ENCODE measurements at regions not wholly inside any gene's neighbourhood (a gene's known extent, or its start where the extent isn't known, plus 50 kb on each side); places are given as distances from the start of the nearest gene placed in this dataset.

DNA sequence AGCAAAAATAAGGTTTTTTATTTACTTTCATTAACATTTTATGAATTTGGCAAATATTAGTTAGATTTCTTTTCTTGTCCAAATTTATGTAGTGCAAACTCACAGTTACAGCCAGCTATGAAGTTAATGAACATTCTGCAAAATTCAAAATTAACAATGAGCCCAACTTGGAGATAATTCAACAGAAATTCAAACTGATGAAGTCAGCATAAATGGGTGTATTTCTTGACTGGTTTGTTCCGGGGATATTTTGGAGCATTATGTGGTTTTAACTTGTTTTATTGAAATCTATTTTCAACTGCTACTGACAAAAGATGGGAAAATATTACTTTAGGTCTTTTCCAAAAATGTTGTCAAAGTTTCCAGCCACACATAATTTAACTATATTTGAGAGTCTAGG is 807.9 kb downstream of the CDH8 start:
- in situ Hi-C loops (cut with MboI; ENCODE audit: low pct_ligation_motif_present in 1 of 4, low pct_unique_long_range_greater_than_20kb in 1 of 4, low sequenced_read_pairs in 3 of 4) (no loop called here), intact Hi-C loops (cut with DNase I; ENCODE audit: low total_unique reads) (no loop called here)
- 85 to 100% methylated on average over 1 of the region's 1 CpG for WGBS, 2 donors (ENCODE audit: low coverage in 1 of 2)

DNA sequence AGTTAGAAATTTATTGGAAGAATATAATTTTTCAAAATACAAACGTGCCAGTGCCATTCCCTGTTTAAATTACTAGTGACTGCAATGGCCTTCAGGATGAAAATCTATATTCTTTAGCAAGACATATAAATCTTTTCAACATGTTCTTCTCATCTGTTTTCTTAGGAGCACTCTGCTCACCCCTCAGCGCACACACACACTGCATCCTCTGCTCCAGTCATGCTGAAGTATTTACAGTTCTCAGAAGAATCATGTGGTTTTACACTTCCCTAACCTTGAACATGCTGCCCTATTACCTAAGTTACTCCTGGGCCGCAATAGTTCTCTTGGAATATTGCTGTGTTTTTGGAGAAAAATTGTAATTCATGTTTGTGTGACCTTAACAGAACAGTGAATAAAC is 820.6 kb downstream of the CDH8 start:
- in situ Hi-C loops (cut with MboI; ENCODE audit: low pct_ligation_motif_present in 1 of 4, low pct_unique_long_range_greater_than_20kb in 1 of 4, low sequenced_read_pairs in 3 of 4) (no loop called here), intact Hi-C loops (cut with DNase I; ENCODE audit: low total_unique reads) (no loop called here)
- TF ChIP-seq, protein P1, sequence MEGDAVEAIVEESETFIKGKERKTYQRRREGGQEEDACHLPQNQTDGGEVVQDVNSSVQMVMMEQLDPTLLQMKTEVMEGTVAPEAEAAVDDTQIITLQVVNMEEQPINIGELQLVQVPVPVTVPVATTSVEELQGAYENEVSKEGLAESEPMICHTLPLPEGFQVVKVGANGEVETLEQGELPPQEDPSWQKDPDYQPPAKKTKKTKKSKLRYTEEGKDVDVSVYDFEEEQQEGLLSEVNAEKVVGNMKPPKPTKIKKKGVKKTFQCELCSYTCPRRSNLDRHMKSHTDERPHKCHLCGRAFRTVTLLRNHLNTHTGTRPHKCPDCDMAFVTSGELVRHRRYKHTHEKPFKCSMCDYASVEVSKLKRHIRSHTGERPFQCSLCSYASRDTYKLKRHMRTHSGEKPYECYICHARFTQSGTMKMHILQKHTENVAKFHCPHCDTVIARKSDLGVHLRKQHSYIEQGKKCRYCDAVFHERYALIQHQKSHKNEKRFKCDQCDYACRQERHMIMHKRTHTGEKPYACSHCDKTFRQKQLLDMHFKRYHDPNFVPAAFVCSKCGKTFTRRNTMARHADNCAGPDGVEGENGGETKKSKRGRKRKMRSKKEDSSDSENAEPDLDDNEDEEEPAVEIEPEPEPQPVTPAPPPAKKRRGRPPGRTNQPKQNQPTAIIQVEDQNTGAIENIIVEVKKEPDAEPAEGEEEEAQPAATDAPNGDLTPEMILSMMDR (IDR thresholded peaks at IDR 0.05): no peak
- TF ChIP-seq POLR2AphosphoS5 (IDR thresholded peaks at IDR 0.05) (no peak), EP300 (IDR thresholded peaks at IDR 0.05; ENCODE audit: low read depth) (no peak), POLR2A (IDR thresholded peaks at IDR 0.05) (no peak)
- no peak overlapping the region for H3K27ac ChIP-seq
- no peaks in the 10 kb centered on the region for H3K36me3 ChIP-seq
- 46 to 52% methylated on average over 3 of the region's 3 CpGs for WGBS, 2 donors (ENCODE audit: low coverage in 1 of 2)
- no peaks in the 10 kb centered on the region for H3K9me3 ChIP-seq
- no peaks in the 10 kb centered on the region for H3K4me1 ChIP-seq
- DNase-seq: no peak
- no peaks in the 10 kb centered on the region for H3K27me3 ChIP-seq
- no peak overlapping the region for H3K4me3 ChIP-seq

More for the DNA sequence above, 807.9 kb downstream of the CDH8 start:
- H3K4me3 ChIP-seq: no peak overlapping the region
- TF ChIP-seq POLR2AphosphoS5 (IDR thresholded peaks at IDR 0.05) (no peak), POLR2A (IDR thresholded peaks at IDR 0.05) (no peak), EP300 (IDR thresholded peaks at IDR 0.05; ENCODE audit: low read depth) (no peak)
- TF ChIP-seq, protein P1 (IDR thresholded peaks at IDR 0.05): no peak
- no peaks in the 10 kb centered on the region for H3K36me3 ChIP-seq
- H3K27ac ChIP-seq: no peak overlapping the region
- no peaks in the 10 kb centered on the region for H3K4me1 ChIP-seq
- no peaks in the 10 kb centered on the region for H3K9me3 ChIP-seq
- no peak for DNase-seq
- H3K27me3 ChIP-seq: no peaks in the 10 kb centered on the region

DNA sequence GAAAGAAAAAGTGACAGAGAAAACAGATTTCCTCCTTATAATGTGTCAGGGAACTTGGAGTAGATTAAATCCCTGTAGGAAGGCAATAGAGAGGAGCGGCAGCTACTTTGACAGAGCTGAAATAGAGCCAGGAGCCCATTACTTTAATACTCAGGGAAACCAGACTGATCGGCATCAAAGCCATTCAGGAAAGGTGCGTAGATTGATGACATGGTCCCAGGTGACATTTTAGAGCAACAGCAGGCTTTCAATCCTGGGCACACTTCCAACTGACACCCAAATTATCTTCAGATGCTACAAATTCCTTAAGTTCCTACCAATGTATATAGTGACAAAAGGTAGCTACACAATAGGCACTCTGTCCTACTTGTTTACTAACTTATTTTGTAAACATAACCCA is 821.5 kb downstream of the CDH8 start:
- H3K4me1 ChIP-seq: no peaks in the 10 kb centered on the region
- intact Hi-C loops (cut with DNase I; ENCODE audit: low total_unique reads): no loop called here
- in situ Hi-C loops (cut with MboI; ENCODE audit: low pct_ligation_motif_present in 1 of 4, low pct_unique_long_range_greater_than_20kb in 1 of 4, low sequenced_read_pairs in 3 of 4): no loop called here
- DNase-seq: no peak
- no peaks in the 10 kb centered on the region for H3K9me3 ChIP-seq
- TF ChIP-seq POLR2AphosphoS5 (IDR thresholded peaks at IDR 0.05) (no peak), POLR2A (IDR thresholded peaks at IDR 0.05) (no peak), EP300 (IDR thresholded peaks at IDR 0.05; ENCODE audit: low read depth) (no peak)
- TF ChIP-seq, protein P1 (IDR thresholded peaks at IDR 0.05): no peak
- no peaks in the 10 kb centered on the region for H3K36me3 ChIP-seq
- 85 to 100% methylated on average over 2 to 3 of the region's 3 CpGs for WGBS, 2 donors (ENCODE audit: low coverage in 1 of 2)
- H3K4me3 ChIP-seq: no peak overlapping the region
- H3K27me3 ChIP-seq: no peaks in the 10 kb centered on the region
- no peak overlapping the region for H3K27ac ChIP-seq

DNA sequence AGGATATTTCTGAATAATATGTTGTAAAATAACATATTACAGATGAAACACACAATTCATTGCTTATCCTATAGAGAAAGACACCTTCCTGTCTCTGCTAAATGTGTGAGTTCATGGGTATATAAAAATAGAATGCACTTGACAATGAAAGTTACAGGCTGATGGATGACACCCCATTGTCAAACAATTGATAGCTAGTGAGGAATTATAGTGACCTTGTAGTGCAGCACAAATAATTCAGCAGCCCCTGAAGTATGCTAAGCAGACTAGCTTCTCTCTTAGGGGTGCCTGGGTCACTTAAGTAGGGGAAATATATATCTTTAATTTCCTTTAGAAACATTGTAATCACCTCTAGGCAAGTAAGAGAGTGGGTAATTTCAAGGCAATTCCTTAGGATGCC is 826.2 kb downstream of the CDH8 start:
- DNase-seq: no peak
- Histone ChIP-seq H3K4me1 (no peaks in the 10 kb centered on the region), H3K9me3 (no peaks in the 10 kb centered on the region), H3K4me3 (no peak overlapping the region), H3K36me3 (no peaks in the 10 kb centered on the region), H3K27ac (no peak overlapping the region), H3K27me3 (no peaks in the 10 kb centered on the region)
- in situ Hi-C loops (cut with MboI; ENCODE audit: low pct_ligation_motif_present in 1 of 4, low pct_unique_long_range_greater_than_20kb in 1 of 4, low sequenced_read_pairs in 3 of 4) (no loop called here), intact Hi-C loops (cut with DNase I; ENCODE audit: low total_unique reads) (no loop called here)
- no peak for TF ChIP-seq EP300 (IDR thresholded peaks at IDR 0.05; ENCODE audit: low read depth)
- TF ChIP-seq, protein P1 (IDR thresholded peaks at IDR 0.05): no peak
- TF ChIP-seq POLR2AphosphoS5 (IDR thresholded peaks at IDR 0.05): no peak
- TF ChIP-seq POLR2A (IDR thresholded peaks at IDR 0.05): no peak
